ENCODE measurements at regions not wholly inside any gene's neighbourhood (a gene's known extent, or its start where the extent isn't known, plus 50 kb on each side); places are given as distances from the start of the nearest gene placed in this dataset.
"Not testable (repeated sequence)": the region's sequence is repeated elsewhere in the genome, so short reads cannot be mapped to it uniquely, and the experiment has no call there.

DNA sequence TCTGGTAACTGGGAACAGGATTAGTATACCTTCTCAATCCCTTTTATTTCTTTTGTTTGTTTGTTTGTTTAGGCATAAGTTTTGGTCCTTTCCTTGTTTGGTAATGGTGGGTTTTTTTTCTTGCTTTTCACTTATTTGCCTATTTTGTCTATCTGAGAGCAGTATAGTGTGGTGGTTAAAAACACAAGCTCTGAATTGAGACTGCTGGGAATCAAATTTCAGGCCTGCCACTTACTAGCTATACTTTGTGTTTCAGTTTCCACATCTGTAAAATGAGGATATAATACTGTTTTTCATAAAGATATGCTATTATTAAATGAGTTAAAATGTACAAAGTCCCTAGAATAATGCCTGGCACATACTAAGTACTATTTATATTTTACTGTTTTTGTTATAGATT lies 81.6 kb upstream of the IVNS1ABP start:
- Mint-ChIP-seq H3K27me3 (ENCODE audit: low read depth) (no peaks in the 10 kb centered on the region), H3K36me3 (ENCODE audit: low read depth) (no peaks in the 10 kb centered on the region), H3K4me1 (ENCODE audit: low read depth) (no peaks in the 10 kb centered on the region), H3K9me3 (no peaks in the 10 kb centered on the region), H3K27ac (no peak overlapping the region), H3K4me3 (no peak overlapping the region)
- intact Hi-C loops (cut with micrococcal nuclease) = no loop called here
- DNase-seq = no peak
- CTCF ChIA-PET = no interaction called here

DNA sequence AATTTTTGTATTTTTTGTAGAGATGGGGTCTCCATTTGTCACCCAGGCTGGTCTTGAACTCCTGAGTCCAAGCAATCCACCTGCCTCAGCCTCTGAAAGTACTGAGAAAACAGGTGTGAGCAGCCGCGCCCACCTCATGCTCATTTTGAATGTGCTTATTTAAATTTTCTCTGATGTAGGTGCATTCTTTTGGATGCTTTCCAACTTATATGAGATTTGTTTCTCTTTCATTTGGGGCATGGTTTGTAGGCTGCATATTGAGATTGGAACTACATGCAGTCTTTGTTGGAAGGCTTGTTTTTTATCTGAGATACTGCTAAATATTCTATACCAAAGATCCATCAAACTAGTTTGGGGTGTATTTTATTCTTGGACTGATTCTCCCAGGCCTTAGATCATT lies 81.0 kb upstream of the IVNS1ABP start:
- H3K4me3 Mint-ChIP-seq = no peak overlapping the region
- CTCF ChIA-PET = no interaction called here
- H3K36me3 Mint-ChIP-seq (ENCODE audit: low read depth) = no peaks in the 10 kb centered on the region
- peak; percentile 10 for DNase-seq
- intact Hi-C loops (cut with micrococcal nuclease) = no loop called here
- H3K4me1 Mint-ChIP-seq (ENCODE audit: low read depth) = no peaks in the 10 kb centered on the region
- no peak overlapping the region for H3K27ac Mint-ChIP-seq
- H3K27me3 Mint-ChIP-seq (ENCODE audit: low read depth) = no peaks in the 10 kb centered on the region
- H3K9me3 Mint-ChIP-seq = no peaks in the 10 kb centered on the region

DNA sequence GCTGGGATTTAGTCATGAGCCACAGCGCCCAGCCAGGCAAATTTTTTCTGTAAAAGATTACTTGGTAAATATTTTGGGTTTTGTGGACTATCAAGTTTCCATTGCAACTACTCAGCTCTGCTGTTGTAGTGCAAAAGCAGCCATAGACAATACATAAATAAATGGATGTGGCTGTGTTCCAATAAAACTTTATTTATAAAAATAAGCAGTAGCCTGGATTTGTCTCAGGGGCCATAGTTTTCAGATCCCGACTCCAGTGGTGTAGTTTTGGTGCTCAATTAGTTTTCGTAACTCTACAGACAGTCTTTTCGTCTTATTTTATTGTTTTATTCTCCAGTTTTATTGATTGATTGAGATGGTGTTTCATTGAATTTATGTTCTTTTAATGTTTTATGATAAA lies 80.1 kb upstream of the IVNS1ABP start:
- intact Hi-C loops (cut with micrococcal nuclease) = no loop called here
- no peaks in the 10 kb centered on the region for H3K36me3 Mint-ChIP-seq (ENCODE audit: low read depth)
- DNase-seq = no peak
- no peak overlapping the region for H3K4me3 Mint-ChIP-seq
- H3K9me3 Mint-ChIP-seq = no peaks in the 10 kb centered on the region
- no peak overlapping the region for H3K27ac Mint-ChIP-seq
- no peaks in the 10 kb centered on the region for H3K27me3 Mint-ChIP-seq (ENCODE audit: low read depth)
- no peaks in the 10 kb centered on the region for H3K4me1 Mint-ChIP-seq (ENCODE audit: low read depth)
- CTCF ChIA-PET = no interaction called here

DNA sequence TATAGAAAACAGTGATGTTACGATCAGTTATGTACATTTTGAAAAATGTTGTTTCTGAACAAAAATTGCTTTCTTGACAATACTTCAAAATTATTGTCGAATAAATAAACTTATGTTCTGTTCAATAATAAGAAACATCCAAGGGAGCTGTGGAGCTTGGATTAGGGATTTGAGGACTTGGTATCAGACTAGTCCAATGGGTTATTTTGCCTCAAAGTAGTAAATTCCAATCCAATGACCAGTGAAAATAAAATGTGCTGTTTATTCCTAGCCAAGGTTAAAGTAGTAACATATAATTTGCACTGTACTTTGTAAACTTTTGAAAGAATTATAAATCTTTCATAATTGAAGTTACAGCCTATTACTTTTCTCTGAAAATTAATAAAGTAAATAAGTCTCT lies 79.1 kb upstream of the IVNS1ABP start:
- Mint-ChIP-seq H3K27me3 (ENCODE audit: low read depth) (no peaks in the 10 kb centered on the region), H3K36me3 (ENCODE audit: low read depth) (no peaks in the 10 kb centered on the region), H3K4me1 (ENCODE audit: low read depth) (no peaks in the 10 kb centered on the region), H3K4me3 (no peak overlapping the region), H3K9me3 (no peaks in the 10 kb centered on the region), H3K27ac (no peak overlapping the region)
- DNase-seq = no peak
- intact Hi-C loops (cut with micrococcal nuclease) = no loop called here
- CTCF ChIA-PET = no interaction called here

DNA sequence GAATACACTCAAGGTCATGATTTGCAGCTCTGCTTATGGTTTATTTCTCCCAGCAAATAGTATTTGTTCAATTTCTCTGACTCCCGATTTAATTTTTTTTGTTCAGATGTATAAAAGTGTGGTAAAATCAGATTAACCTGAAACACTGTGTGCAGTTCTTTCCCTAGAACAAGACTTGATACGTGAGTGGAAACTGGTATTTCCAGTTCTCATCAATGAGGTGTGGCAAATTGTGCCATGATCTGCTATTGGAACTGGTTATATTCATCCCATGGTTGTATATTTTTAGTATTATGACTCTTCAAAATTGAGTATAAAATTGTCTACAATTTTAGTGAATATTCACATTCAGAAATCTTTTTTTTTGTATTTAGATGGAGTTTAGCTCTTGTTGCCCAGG lies 76.8 kb upstream of the IVNS1ABP start:
- no peaks in the 10 kb centered on the region for H3K36me3 Mint-ChIP-seq (ENCODE audit: low read depth)
- CTCF ChIA-PET = interaction anchor here (0.6 kb wide), 1 partner anchor 838 kb away, joined by 3 read pairs; no protein-coding TSS in a partner anchor
- H3K4me3 Mint-ChIP-seq = no peak overlapping the region
- H3K27ac Mint-ChIP-seq = no peak overlapping the region
- no peaks in the 10 kb centered on the region for H3K27me3 Mint-ChIP-seq (ENCODE audit: low read depth)
- H3K4me1 Mint-ChIP-seq (ENCODE audit: low read depth) = no peaks in the 10 kb centered on the region
- H3K9me3 Mint-ChIP-seq = no peaks in the 10 kb centered on the region
- intact Hi-C loops (cut with micrococcal nuclease) = no loop called here
- DNase-seq = no peak

DNA sequence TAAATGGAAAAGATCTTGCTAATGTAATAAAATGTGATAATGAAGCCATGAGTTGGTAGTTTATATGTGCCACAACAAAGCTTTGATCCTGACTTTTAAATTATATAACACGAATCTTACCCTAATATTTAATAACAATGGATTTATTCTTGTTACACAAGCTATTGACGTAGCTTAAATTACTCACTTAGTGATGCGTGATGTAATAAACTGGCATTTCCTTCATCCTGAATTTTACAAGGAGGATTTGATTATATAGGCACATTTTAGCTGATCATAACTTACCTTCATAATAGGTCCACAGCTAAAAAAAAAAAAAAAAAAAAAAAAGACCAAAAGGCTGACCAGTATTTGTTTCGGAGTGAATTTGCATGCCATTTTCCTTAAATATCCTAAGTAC lies 76.2 kb upstream of the IVNS1ABP start:
- H3K27me3 Mint-ChIP-seq (ENCODE audit: low read depth) = no peaks in the 10 kb centered on the region
- no peak overlapping the region for H3K4me3 Mint-ChIP-seq
- H3K27ac Mint-ChIP-seq = no peak overlapping the region
- no peaks in the 10 kb centered on the region for H3K9me3 Mint-ChIP-seq
- H3K4me1 Mint-ChIP-seq (ENCODE audit: low read depth) = no peaks in the 10 kb centered on the region
- intact Hi-C loops (cut with micrococcal nuclease) = no loop called here
- no peak for DNase-seq
- CTCF ChIA-PET = interaction anchor here (0.5 kb wide), 1 partner anchor 287 kb away, joined by 4 read pairs; no protein-coding TSS in a partner anchor
- H3K36me3 Mint-ChIP-seq (ENCODE audit: low read depth) = no peaks in the 10 kb centered on the region

DNA sequence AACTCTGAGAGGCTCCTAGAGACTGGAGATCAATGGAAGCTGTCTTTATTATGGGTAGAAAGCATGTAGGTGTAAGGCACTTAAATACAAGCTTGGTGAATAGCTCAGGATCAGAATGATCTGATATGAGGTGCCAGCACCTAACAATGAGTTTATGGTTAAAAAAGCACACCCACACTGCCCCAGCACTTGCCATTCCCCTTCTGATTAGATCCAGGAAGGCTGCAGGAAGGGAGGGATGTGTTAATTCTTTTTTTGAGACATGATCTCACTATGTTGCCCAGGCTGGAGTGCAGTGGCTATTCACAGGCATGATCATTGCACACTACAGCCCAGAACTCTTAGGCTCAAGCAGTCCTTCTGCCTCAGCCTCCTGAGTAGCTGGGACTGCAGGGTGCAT lies 71.8 kb upstream of the IVNS1ABP start:
- Mint-ChIP-seq H3K4me1 (ENCODE audit: low read depth) (peaks cover 1% of the 10 kb centered on the region), H3K4me3 (no peak overlapping the region), H3K9me3 (peaks cover 2% of the 10 kb centered on the region), H3K36me3 (ENCODE audit: low read depth) (no peaks in the 10 kb centered on the region), H3K27me3 (ENCODE audit: low read depth) (no peaks in the 10 kb centered on the region), H3K27ac (no peak overlapping the region)
- intact Hi-C loops (cut with micrococcal nuclease) = no loop called here
- no peak for DNase-seq
- CTCF ChIA-PET = no interaction called here

DNA sequence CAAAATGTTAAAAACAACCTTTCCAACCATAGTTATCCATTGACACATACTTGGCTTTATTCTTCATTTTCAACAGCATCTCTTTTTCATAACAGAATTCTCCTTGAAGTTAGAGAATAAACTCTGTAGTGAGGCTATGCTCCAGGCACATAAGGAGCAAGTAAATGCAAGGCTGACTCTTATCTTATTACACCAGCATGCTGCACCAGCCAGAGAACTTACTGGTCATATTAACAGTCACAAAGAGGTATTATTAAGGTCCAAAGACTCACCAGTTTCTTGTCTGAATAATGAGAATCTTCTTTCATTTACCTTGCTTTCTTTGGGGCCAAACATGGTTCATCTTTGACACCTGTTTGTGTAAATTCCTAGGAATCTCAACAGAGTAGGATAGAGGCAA lies 71.3 kb upstream of the IVNS1ABP start:
- Mint-ChIP-seq H3K36me3 (ENCODE audit: low read depth) (no peaks in the 10 kb centered on the region), H3K27ac (no peak overlapping the region), H3K4me1 (ENCODE audit: low read depth) (peaks cover 1% of the 10 kb centered on the region), H3K9me3 (peaks cover 2% of the 10 kb centered on the region), H3K27me3 (ENCODE audit: low read depth) (no peaks in the 10 kb centered on the region), H3K4me3 (no peak overlapping the region)
- no peak for DNase-seq
- intact Hi-C loops (cut with micrococcal nuclease) = no loop called here
- CTCF ChIA-PET = no interaction called here

DNA sequence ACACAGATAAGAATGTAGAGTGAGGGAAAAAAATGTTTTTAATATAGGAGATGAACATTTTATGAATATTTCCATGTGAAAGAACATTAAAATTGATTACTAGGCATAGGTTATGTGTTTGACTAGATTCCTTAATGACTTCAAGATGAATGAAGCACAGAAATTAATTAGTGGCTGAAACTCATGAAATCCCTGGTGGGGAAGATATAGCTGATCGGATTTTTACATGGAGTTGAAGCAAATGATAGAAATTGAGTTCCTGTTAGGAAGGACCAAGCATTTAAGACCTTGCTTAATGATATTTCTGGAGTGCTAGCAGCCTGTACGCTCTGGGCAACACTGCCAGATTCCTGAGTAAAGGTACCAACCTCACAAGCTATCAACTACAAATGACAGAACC lies 68.9 kb upstream of the IVNS1ABP start:
- Mint-ChIP-seq H3K27ac (no peak overlapping the region), H3K27me3 (ENCODE audit: low read depth) (no peaks in the 10 kb centered on the region), H3K36me3 (ENCODE audit: low read depth) (no peaks in the 10 kb centered on the region), H3K9me3 (peaks cover 5% of the 10 kb centered on the region), H3K4me1 (ENCODE audit: low read depth) (peaks cover 1% of the 10 kb centered on the region), H3K4me3 (no peak overlapping the region)
- no peak for DNase-seq
- intact Hi-C loops (cut with micrococcal nuclease) = no loop called here
- CTCF ChIA-PET = interaction anchor here (0.9 kb wide), 1 partner anchor 262 kb away, joined by 3 read pairs; no protein-coding TSS in a partner anchor

DNA sequence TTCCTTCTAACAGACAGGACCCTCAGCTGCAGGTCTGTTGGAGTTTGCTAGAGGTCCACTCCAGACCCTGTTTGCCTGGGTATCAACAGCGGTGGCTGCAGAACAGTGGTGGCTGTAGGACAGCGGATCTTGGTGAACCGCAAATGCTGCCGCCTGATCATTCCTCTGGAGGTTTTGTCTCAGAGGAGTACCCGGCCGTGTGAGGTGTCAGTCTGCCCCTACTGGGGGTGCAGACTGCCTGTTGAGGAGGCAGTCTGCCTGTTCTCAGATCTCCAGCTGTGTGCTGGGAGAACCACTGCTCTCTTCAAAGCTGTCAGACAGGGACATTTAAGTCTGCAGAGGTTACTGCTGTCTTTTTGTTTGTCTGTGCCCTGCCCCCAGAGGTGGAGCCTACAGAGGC lies 66.8 kb upstream of the IVNS1ABP start:
- H3K27me3 Mint-ChIP-seq (ENCODE audit: low read depth); H3K4me1 Mint-ChIP-seq (ENCODE audit: low read depth); H3K9me3 Mint-ChIP-seq; H3K27ac Mint-ChIP-seq; DNase-seq; H3K4me3 Mint-ChIP-seq; CTCF ChIA-PET; H3K36me3 Mint-ChIP-seq (ENCODE audit: low read depth); intact Hi-C loops (cut with micrococcal nuclease): not testable (repeated sequence)

DNA sequence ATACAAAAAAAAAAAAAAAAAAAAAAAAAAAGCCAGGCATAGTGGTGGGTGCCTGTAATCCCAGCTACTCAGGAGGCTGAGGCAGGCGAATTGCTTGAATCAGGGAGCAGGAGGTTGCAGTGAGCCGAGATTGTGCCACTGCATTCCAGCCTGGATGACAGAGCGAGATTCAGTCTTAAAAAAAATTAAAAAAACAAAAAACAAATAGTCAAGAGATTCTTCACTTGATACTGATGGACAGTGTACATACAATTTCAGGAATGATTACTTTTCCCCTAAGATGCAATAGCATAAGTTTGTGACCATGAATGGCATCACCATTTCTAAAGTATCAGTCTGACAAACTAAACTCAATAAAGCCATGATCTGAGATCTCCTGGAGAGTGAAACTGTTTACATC lies 60.8 kb upstream of the IVNS1ABP start:
- no peaks in the 10 kb centered on the region for H3K4me1 Mint-ChIP-seq (ENCODE audit: low read depth)
- intact Hi-C loops (cut with micrococcal nuclease) = no loop called here

DNA sequence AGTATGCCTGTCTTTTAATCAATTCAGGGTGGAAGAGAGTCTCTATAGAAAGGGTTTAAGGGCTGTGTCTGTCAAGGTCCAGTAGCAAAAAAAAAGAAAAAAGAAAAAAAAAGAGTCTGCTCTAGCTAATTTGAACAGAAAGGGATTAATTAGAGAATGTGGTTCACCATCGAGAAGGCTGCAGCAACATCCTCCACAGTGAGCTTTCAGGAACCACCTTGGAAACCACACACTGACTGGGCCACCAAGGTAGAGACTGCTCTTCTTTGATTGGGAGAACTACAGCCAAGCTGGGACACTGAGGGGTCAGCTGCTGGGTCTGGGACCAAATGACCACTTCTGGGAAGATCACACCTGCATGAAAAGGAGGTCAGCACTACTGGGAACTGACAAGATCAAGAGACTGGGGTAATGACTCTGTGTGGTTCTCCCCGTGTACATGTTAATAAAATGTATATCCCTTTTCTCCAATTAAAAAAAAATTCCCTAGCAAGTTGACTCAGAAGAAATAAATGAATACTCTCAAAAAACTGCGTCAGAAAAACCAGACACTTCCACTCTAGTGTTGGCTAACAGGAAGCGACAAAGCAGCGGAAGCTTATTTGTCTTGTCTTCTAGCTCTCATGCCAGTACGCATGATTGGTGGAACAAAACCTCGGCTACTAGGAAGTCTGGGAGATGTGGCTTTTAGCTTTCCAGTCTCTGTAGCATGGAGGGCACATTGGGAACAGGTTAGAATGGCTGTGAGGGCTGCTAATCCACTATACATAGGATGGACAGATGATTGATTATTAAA lies 60.0 kb upstream of the IVNS1ABP start:
- no peak for DNase-seq
- peaks cover 2% of the 10 kb centered on the region for H3K9me3 Mint-ChIP-seq
- no peak overlapping the region for H3K27ac Mint-ChIP-seq
- H3K27me3 Mint-ChIP-seq (ENCODE audit: low read depth) = no peaks in the 10 kb centered on the region
- H3K4me3 Mint-ChIP-seq = no peak overlapping the region
- H3K4me1 Mint-ChIP-seq (ENCODE audit: low read depth) = no peaks in the 10 kb centered on the region
- H3K36me3 Mint-ChIP-seq (ENCODE audit: low read depth) = no peaks in the 10 kb centered on the region
- intact Hi-C loops (cut with micrococcal nuclease) = no loop called here
- CTCF ChIA-PET = no interaction called here

More for the DNA sequence above, 60.8 kb upstream of the IVNS1ABP start:
- Mint-ChIP-seq H3K27me3 (ENCODE audit: low read depth) (no peaks in the 10 kb centered on the region), H3K27ac (no peak overlapping the region), H3K4me3 (no peak overlapping the region), H3K9me3 (peaks cover 2% of the 10 kb centered on the region), H3K36me3 (ENCODE audit: low read depth) (no peaks in the 10 kb centered on the region)
- no peak for DNase-seq
- CTCF ChIA-PET = no interaction called here

DNA sequence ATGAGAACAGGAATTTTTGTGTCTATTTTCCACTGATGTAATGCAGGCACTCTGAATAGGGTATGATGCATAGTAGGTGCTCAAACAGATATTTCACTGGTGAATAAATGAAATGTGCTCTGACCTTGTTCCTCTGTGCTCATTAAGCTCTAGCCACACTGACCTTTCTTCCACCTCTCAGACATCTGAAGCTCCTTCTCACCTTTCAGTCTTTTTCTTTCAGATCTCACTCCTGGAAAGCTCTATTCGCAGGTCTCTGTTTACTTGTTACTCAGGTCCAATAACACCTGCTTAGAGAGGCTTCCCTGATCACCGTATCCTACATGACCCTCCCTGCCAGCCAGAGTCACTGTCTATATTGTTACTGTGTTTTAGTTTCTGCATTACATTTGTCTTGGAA lies 59.2 kb upstream of the IVNS1ABP start:
- H3K27ac Mint-ChIP-seq = no peak overlapping the region
- peaks cover 2% of the 10 kb centered on the region for H3K9me3 Mint-ChIP-seq
- H3K27me3 Mint-ChIP-seq (ENCODE audit: low read depth) = no peaks in the 10 kb centered on the region
- H3K4me1 Mint-ChIP-seq (ENCODE audit: low read depth) = no peaks in the 10 kb centered on the region
- no peak overlapping the region for H3K4me3 Mint-ChIP-seq
- CTCF ChIA-PET = no interaction called here
- intact Hi-C loops (cut with micrococcal nuclease) = no loop called here
- H3K36me3 Mint-ChIP-seq (ENCODE audit: low read depth) = no peaks in the 10 kb centered on the region
- no peak for DNase-seq
